BE2C (cell line): ENCODE measurements at regions not wholly inside any gene's neighbourhood (a gene's known extent, or its start where the extent isn't known, plus 50 kb on each side); places are given as distances from the start of the nearest gene placed in this dataset.

Source experiments
- DNase-seq: peaks from one replicate; pipeline ENCODE4 v3.0.0-alpha.2; 2020
- H3K27me3 ChIP-seq: fragments of 250-450 bp; sonication (Bioruptor Pico); 2 replicates; pipeline ENCODE4 v1.5.1; 2020; ENCODE audit warnings: mild to moderate bottlenecking
- H3K36me3 ChIP-seq: fragments of 250-450 bp; sonication (Bioruptor Pico); 2 replicates; pipeline ENCODE4 v1.5.1; 2020; ENCODE audit warnings: mild to moderate bottlenecking
- H3K4me1 ChIP-seq: fragments of 250-450 bp; sonication (Bioruptor Pico); 2 replicates; pipeline ENCODE4 v1.5.1; 2020
- H3K4me3 ChIP-seq: 2 replicates; pipeline ENCODE4 v1.5.1; 2011; ENCODE audit warnings: low read depth, low read length
- H3K9me3 ChIP-seq: fragments of 250-450 bp; sonication (Bioruptor Pico); 2 replicates; pipeline ENCODE4 v1.5.1; 2020
- TF ChIP-seq, protein P1 (sequence below): IDR thresholded peaks from 2 replicates; pipeline ENCODE4 v1.5.1; 2012; ENCODE audit warnings: mild to moderate bottlenecking, low read depth, low read length

DNA sequence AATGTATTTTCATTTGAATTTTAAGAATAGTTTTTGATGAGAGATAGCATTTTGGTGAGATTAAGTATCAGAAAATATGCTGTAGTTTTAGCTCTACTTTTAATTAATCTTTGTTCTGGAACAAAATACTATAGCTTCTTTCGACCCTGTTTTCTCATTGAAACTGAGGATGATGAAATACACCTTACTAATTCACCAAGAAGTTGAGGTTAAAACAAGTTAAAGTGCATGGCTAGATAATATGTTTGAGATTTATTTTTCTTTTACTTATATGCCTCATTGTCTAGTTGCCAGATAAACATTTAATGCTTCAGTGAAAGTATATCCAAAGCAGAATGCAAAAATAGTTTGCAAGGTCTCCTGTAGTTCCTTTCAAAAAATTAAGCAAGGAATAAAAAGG lies 140.1 kb upstream of the KCNN2 start:
- TF ChIP-seq, protein P1, sequence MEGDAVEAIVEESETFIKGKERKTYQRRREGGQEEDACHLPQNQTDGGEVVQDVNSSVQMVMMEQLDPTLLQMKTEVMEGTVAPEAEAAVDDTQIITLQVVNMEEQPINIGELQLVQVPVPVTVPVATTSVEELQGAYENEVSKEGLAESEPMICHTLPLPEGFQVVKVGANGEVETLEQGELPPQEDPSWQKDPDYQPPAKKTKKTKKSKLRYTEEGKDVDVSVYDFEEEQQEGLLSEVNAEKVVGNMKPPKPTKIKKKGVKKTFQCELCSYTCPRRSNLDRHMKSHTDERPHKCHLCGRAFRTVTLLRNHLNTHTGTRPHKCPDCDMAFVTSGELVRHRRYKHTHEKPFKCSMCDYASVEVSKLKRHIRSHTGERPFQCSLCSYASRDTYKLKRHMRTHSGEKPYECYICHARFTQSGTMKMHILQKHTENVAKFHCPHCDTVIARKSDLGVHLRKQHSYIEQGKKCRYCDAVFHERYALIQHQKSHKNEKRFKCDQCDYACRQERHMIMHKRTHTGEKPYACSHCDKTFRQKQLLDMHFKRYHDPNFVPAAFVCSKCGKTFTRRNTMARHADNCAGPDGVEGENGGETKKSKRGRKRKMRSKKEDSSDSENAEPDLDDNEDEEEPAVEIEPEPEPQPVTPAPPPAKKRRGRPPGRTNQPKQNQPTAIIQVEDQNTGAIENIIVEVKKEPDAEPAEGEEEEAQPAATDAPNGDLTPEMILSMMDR, result no peak
- no peak overlapping the region for H3K4me3 ChIP-seq
- H3K27me3 ChIP-seq, result no peaks in the 10 kb centered on the region
- H3K36me3 ChIP-seq, result no peaks in the 10 kb centered on the region
- H3K4me1 ChIP-seq, result no peaks in the 10 kb centered on the region
- DNase-seq, result no peak
- no peaks in the 10 kb centered on the region for H3K9me3 ChIP-seq

DNA sequence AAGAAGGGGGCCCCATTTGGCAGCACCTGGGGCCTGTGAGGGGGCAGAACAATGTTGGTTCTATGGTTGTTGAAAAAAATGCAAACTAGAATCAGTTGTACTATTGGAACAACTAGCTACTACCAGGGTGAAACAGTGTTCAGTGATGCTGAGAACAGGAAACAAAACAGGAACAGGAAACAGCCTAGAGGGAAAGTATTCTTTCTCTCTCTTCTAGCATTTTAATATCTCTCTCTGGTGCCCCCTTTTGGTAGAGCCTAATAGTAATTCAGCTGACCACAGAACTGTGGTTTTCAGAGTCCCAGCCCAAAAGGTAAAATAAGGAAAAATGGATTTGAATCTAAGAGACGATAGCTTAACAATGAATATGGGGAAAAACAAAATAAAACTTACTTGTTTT lies 138.0 kb upstream of the KCNN2 start:
- TF ChIP-seq, protein P1, result peak; percentile 55
- Histone ChIP-seq H3K9me3 (no peaks in the 10 kb centered on the region), H3K4me3 (no peak overlapping the region), H3K4me1 (no peaks in the 10 kb centered on the region), H3K36me3 (no peaks in the 10 kb centered on the region), H3K27me3 (no peaks in the 10 kb centered on the region)
- DNase-seq, result peak; percentile 19

DNA sequence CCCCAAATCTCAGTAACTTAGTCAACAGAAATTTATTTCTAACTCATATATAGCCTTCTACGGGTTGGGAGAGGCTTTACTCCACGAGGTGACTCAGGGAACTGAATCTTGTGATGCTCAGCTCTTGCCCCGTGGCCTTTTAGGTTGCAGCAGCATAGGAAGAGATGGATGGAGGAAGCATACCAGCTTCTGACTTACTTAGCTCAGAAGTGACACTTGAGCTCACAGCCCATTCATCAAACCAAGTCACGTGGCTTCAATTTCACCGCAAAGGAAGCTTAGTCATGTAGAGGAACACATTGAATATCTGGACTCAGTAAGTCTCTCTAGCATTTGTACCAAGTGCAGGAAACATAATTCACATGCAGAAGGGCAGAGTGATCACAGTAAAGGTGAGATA lies 124.1 kb upstream of the KCNN2 start:
- H3K27me3 ChIP-seq, result no peaks in the 10 kb centered on the region
- no peak overlapping the region for H3K4me3 ChIP-seq
- no peaks in the 10 kb centered on the region for H3K4me1 ChIP-seq
- DNase-seq, result no peak
- TF ChIP-seq, protein P1, result no peak
- H3K9me3 ChIP-seq, result no peaks in the 10 kb centered on the region
- H3K36me3 ChIP-seq, result no peaks in the 10 kb centered on the region

DNA sequence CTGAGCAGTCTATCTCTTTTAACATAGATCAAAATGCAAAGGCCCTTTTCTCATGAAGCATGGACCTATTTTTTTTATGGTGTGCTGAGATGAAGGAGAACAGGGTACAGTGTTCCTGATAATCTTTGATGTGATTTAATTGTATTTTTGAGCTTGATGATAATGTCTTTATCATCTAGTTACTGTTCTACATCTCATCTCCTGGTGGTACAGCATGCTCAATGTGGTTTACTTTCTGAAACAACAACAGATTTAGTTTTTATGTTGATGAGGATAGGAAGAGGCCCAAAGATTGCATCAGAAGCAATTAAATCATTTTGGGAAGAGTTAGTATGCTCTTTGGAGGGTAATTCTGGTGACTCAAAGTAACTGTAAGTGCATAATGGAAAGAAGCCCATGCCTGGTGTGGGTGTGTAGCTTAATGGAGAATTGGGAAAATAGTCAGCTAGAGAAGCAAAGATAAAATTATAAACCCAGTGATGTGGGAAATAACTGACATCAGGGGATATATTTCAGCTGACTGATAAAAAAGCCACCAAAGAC lies 123.0 kb upstream of the KCNN2 start:
- no peaks in the 10 kb centered on the region for H3K27me3 ChIP-seq
- H3K9me3 ChIP-seq, result no peaks in the 10 kb centered on the region
- H3K36me3 ChIP-seq, result no peaks in the 10 kb centered on the region
- DNase-seq, result no peak
- TF ChIP-seq, protein P1, result no peak
- no peaks in the 10 kb centered on the region for H3K4me1 ChIP-seq
- H3K4me3 ChIP-seq, result no peak overlapping the region

DNA sequence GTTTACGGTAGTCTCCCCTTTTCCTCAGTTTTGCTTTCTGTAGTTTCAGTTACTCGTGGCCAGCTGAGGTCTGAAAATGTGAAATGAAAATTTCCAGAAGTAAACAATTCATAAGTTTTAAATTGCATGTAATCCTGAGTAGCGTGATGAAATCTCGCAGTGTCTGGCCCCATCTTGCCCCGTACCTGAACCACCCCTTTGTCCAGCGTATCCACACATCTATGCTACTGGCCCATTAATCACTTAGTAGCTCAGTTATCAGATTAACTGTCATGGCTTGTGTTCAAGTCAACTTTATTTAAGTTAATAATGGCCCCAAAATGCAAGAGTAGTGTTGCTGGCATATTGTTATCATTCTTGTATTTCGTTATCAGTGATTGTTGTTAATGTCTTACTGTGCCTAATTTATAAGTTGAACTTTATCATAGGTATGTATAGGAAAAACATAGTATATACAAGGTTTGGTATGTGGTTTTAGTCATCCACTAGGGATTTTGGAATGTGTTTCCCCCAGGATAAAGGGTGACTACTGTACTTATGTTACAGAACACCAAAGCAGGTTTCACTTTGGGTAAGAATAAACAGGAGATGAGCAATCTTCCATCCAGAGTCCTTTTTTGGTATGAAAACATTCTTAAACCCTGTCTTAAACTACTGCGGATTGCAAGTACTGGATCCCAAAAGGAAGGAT lies 118.4 kb upstream of the KCNN2 start:
- H3K36me3 ChIP-seq, result no peaks in the 10 kb centered on the region
- no peaks in the 10 kb centered on the region for H3K27me3 ChIP-seq
- DNase-seq, result no peak
- H3K4me3 ChIP-seq, result no peak overlapping the region
- no peaks in the 10 kb centered on the region for H3K9me3 ChIP-seq
- TF ChIP-seq, protein P1, result no peak
- no peaks in the 10 kb centered on the region for H3K4me1 ChIP-seq

DNA sequence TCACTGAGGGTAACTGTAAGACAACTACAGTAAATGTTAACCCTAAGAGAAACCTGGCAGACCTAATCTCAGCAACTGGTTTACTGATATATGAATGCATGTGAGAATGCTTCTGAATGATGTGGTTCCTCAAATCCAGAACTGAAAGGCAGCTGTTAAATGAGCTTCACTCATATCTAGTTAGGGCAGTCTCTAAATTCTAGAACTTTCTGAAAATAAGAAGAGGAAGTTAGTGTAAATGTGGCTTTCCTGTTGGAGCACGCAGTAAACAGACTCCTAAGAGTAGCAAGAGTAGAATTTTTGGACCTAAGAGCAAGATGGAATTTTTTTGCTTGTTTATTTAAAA lies 117.9 kb upstream of the KCNN2 start:
- Histone ChIP-seq H3K4me1 (no peaks in the 10 kb centered on the region), H3K9me3 (no peaks in the 10 kb centered on the region), H3K27me3 (no peaks in the 10 kb centered on the region), H3K36me3 (no peaks in the 10 kb centered on the region), H3K4me3 (no peak overlapping the region)
- TF ChIP-seq, protein P1, result no peak
- no peak for DNase-seq
